Stimulated activated CD4-positive, alpha-beta T cell treated with anti-CD3 and anti-CD28 coated beads, Interleukin-2, amount 100 ng/mL, for 24 hours (primary cell): ENCODE measurements at regions not wholly inside any gene's neighbourhood (a gene's known extent, or its start where the extent isn't known, plus 50 kb on each side); places are given as distances from the start of the nearest gene placed in this dataset.

Experiments used
- DNase-seq, 2 donors: peaks; one replicate each; pipeline ENCODE4 v3.0.0-alpha.2; 2020

DNA sequence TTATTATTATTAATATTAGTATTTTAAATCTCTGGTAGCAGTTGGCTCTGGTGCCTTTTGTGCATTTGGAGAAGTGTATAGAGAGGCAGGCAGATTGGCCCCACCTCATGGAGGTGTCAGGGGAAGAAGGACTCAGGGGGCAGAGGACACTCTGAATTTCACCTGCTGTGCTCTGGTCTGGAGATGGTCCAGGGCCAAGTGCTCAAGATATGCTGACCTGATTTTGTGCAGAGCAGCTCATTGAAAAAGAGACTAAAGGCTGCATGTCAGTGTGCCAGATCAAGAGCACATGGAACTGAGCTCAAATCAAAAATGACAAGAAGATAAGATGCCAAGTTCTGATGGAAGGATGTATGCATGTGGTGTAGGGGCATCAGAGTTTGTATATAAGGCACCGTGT, 323.6 kb upstream of the TNP1 start:
- no peak for DNase-seq

DNA sequence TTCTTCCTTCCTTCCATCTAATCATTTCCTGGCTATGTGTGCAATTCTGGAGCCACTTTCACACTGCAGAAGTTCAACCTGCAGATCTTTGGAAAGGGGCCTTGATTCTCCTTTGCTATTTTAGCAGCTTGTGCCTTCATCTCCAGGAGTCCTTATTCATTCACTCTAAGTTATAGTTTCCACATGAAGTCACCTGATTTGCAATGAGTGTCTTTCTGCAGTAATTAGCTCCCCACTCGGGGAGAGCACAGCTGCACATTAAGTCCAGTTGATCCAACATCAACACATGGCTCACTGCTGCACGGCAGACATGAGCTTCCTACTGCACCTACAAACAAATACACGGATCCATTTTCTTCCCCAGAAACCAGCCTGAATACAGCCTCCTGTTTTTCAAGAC, 323.1 kb upstream of the TNP1 start:
- no peak for DNase-seq

DNA sequence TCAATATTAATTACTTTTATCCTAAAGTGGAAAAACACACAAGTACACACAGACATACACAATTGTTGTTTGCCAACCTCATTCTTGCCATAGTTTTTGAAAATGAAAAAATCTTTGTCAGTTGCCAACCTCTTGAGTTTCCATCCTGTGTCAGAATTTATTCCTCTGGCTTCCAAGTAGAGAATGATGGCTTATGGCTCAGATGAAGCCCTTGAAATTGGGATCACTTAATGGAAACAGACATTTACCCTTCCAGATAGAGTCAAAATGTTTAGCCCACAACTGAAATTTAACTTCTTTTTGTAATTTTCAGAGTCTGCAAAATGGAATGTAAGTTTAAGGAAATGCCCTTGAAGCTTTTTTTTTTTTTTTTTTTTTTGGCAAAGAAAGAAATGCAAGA, 321.6 kb upstream of the TNP1 start:
- DNase-seq, result no peak

DNA sequence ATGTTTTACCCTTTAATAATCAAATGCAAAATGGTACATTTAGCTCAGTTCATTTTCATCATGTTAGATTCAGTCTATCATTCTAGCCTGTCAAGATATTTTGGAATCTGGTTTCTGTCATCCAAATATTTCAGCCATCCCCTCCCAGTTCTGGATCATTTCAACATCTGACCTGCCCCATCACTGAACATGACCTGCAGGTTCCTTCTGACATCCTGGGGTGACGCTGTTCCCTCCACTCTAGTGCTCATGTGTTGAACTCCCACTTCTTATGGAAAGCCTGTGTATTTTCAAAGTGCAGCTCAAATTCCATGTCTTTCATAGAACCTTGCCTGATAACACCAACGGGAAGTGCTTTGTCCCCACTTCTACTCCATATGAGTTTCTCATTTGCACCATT, 320.0 kb upstream of the TNP1 start:
- no peak for DNase-seq

DNA sequence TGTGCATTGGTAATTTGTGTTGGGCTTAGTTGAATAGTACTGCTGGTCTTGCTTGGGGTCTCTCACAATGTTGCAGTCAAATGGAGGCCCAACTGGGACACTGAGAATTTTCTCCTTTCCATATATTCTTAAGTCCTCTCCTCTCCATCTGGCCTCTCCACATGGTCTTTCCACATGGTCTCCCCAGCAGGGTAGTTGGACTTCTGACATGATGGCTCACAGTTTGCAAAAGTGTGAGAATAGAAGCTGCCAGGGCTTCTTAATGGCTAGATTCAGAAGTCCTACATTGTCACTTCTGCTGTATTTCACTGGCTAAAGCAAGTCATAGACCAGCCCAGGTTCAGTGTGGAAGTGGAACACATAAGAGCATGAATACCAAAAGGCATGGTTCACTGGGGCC, 318.5 kb upstream of the TNP1 start:
- DNase-seq, result no peak

DNA sequence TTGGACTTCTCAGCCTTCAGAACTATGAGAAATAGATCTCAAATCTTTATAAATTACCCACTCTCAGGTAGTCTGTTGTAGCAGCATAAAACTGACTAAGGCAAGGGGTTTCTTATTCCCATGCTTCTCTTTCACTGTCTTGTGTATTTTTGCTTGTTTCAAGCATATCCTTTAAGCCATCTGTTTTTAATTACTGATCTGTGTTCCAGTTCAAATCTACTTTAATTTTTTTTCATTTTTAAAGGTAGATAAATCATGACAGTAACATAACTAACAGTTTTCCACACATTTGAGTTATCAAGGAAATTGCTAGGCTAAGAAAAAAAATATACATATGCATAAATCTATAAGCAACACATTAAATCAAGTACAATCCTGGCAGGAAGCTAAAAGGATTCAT, 317.9 kb upstream of the TNP1 start:
- DNase-seq, result no peak

DNA sequence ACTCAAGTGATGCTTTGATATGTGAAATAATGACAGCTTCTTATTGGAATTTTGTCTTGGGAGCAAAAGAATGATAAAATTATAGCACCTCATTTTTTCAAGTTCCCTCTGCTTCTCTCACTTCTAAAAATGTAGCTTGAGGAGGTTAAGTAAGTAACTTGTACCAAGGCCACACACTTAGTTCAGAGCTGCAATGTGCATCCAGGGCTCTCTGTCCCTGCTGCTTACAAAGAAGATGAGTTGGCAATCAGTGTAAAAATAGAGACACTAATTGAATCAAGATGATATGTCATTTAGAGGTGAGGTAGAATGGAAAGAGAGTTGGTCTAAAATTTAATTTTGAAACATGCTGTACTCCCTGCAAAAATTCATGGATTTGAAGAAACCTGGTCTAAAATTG, 312.0 kb upstream of the TNP1 start:
- no peak for DNase-seq

DNA sequence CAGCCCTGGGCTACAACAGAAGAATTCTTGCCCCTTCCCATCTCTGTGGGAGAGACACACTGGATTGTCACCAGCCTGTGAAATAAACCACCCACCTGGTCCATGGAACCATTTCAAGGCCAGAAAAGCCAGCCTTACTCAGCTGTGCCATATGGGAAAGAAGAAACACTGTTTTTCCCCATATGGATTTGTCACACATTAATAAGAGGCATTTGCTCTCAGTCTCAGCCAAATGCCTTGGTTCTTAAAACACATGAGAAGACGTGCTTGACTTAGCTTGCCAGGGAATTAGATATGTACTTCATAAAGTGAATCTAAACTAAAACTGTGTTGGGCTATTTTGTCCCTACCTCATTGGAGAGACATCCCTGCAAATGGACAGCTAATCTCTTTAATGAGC, 308.6 kb upstream of the TNP1 start:
- no peak for DNase-seq

DNA sequence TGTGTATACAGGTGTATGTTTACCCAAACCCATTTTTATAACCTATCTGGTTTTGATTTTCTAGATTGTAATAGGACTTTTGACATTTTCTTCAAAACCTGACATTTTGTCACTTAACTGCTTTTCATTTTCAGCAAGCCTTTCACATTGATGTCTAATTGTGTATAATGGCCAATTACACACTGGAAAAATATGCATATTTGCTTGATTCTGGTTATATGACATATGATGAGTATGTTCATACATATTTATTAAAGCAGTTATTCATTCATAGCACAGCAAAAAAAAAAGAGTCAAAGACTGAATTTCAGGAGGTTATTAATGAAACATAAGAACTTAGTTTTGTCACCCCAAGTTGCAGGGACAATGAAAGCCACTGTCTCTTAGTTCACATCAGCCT, 307.7 kb upstream of the TNP1 start:
- no peak for DNase-seq

DNA sequence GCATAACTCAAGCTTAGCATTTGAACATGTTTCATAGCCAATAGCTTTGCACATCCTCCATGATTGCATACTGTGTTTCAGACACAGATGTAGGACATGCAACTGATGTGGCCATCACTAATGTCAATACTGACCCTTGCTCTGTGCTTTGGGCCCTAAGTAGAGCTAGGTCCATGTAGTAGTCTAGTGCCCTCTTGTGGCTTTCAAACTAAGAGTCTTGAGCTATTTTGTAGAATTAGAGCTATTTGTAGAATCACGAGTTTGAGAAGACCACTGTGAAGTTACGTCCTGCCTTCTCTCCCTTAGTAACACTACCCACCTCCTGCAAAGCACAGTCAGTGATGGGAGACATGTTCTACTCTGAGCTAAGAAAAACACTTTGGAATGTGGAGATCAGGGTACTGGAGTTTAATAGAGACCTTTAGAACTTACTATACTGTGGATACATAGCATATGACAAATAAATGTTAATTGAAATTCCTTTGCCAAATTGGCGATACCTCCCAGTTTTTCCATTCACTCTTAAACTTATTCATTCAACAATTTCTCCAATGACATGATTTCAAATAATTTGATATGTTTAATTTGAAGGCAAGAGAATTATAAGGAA, 306.5 kb upstream of the TNP1 start:
- no peak for DNase-seq

DNA sequence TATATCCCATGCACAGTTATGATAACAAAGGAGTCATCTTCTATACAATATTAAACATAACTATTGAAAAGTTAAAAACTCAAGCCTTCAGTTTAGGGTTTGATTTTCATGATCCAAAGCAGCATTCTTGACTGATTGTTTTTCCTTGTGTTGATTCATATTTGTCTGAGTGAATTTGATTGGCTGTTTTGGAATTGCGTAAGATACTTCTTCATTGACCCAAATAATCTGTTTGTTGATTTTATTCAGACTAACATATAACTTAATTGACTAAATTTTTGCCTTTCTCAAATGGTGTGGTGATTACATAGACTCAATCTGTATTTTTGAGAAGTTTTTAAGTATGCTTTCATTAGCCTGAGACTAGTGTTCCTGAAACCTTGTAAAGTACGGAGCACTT, 305.7 kb upstream of the TNP1 start:
- no peak for DNase-seq

DNA sequence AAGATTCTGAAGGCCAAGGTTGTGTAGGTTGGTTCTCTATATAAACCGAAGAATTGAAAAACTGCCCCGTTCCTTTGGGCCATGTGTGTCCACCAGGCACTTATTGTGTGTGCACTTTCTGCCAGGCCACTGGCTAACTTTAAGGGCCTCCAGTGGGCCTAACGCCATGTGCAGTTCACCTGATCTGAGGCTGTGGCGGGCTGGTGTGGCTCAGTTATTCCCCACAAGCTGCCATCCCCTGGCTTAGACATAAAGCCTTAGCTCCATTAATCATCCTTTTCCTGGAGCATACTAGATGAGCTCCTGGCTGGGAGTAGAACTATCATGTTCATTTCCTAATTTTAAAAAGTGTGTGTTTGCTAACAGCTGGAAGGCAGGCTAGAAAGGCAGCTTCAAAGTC, 304.1 kb upstream of the TNP1 start:
- DNase-seq, result no peak

DNA sequence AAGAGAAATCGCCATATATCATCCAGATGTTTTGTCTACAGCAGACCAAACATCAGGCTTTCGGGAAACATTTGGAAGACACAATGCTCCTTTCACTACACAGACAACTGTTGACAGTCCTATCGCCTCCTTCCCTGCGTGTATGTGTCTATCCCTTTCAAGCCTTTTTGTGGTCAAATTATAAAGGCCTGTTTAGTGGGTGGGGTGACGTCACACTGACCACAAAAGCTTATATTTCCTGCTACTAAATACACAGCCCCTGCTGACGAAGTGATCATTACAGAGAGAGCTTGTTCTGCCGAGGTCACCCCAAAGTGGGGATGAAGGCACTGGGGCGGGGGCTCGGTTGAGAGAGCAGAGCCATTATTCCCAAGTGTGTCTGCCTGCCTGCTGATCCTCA, 302.7 kb upstream of the TNP1 start:
- peak in 1 of 2 donors; percentile 27 for DNase-seq

DNA sequence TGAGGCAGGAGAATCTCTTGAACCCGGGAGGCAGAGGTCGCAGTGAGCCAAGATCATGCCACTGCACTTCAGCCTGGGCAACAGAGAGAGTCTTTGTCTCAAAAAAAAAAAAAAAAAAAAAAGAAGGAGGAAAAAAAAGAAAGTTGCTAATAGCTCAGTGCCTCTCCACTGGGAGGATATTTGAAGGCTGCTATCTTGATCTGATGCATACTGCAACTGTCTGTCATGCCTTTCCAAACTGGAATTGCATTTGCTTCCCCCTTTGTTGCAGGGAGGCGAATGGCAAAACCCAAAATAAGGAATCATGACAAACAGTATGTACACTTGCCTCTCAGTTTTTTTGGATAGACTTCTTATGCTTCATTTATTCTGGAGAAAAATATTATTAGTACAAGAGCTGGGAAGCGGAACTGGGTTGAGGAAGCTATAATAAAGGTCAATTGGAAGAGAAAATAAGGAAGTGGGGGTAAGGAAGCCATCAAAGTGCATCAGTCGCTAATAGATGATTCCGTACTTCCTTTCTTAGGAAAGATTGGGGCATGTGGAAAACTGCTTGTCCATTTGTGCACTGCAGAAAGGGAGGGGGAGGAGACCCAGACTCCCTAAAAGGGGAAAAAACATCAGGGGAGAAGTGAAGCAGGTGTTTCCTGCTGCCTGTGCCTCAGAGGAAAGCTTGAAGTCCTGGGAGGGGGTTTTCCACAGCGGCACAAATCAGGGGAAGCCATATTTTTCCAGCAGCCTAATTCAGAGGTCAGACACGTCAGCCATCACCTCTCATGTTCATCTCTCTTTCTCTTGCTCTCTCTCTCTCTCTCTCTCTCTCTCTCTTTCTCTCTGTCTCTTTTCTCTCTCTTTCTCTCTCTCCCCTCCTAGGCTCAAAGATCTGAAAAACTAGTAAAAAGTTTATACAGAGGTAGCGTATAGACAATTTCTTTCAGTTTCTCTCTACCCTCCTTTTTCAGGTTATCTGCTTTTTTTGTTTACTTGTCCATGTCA, 301.4 kb upstream of the TNP1 start:
- no peak for DNase-seq

DNA sequence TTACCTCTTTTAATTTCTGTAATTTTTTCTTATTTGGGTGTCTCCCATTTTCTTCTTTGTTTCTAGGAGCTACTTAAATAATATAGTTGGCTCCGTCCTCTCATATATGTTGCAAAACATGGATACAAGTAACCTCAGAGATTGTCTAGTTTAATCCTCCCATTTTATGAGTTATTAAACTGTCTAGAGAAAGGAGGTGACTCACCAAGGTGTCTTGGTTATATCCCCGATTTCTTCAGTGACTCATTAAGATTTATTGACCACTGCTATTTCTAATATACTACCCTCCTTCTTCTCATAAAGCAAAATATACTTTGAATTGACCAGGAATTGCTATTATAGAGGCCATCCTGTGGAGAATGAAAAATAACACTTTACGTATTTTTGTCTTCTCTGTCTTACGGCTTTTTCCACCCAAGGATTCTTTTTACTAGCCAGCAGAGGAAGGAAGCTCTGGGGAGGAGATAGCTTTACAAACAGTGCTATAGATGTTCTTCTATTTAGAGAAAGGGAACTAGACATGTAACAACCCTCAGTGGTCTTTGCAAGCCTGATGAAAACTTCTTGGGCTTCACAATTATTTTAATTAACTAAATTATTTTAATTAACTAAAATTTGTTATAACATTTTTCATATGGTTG, 300.4 kb upstream of the TNP1 start:
- no peak for DNase-seq

DNA sequence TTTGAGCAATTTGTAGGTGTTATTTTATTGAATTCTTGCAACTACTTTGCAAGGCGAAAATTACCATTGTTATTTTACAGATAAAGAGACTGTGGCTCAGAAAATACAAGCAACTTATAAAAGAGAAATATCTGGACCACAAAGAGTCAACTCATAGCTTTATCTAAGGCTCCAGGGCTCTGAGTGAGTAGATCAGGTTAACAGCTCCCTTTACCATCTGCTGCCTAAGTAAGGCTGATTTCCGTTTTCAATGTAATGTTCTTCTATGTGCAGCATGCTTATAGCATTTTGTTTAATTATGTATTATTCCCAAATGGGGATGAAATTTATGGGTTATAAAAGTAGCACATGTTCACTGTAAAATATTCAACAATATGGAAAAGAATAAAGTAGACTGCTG, 299.1 kb upstream of the TNP1 start:
- DNase-seq, result no peak

DNA sequence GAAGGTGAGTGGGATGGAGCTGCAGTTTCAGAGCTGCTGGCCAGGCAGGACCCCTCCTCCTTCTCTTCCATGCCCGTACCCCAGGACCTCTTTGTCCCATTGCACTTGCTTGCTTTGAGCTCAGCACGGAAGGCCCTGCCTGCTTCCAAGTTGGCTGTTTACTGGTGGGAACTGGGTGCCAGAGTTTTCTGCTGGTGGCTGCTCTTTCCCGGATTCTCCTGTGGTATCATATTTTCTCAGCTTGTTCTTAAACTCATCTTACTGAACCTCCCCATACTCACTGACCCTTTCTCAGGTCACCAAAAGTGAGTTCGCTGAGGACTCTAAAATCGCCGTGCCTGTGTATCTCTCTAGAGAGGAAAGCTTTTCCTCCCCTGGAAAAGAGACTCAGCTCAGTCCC, 297.7 kb upstream of the TNP1 start:
- DNase-seq, result no peak

DNA sequence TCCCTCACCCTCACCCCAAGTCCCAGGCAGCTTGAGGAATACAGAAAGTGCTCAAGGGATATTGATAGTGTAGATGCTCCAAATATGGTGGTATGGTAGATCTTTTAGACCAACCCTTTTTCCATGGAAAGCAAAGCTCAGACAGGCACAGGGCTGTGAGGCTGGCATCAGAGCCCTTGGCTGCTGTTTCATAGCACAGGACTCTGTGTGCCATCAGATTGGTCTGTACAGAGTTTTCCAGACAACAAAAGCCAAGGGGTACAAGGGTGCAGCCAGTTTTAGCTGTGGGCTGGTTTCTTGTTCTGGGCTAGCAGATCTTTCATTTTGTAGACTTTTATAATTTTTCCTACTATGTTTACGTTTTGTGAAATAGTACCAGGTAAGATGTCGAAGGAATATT, 296.9 kb upstream of the TNP1 start:
- DNase-seq, result no peak

DNA sequence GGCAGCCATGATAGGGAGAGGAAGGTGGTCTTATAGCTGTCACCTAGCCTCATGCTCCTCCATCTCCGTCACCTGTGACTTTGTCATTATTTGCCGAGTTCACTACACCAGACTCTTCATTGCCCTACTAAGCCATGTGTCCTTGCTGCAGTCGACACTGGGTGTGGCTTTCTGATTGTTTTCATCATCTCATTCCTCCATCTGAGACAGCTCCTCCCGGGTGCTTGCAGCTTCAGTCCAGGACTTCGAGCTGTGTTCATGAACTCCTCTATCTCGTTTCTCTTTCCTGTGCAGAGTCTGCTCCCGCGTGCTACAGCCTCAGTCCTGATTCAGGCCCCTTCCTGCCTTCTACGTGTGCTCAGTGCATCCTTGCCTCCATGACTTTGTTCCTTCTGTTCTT, 295.1 kb upstream of the TNP1 start:
- DNase-seq, result no peak

DNA sequence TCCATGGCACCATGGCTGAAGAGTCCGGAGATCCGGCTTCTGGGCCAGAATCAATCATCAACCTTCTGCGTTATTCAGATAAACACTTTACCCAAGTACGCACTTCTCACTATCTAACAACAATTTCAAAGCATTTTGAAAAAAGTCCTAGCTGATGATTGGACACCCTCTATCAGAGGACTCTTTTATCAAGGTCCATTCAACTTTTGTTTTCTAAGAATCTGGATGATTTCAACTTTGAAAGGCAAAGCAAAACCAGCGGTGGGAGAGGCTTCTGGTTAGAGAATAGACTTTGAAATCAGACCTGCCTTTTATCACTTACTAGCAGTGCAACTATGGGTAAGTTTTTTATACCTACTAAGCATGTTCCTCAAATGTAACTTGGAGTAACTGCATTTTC, 293.6 kb upstream of the TNP1 start:
- DNase-seq, result no peak

DNA sequence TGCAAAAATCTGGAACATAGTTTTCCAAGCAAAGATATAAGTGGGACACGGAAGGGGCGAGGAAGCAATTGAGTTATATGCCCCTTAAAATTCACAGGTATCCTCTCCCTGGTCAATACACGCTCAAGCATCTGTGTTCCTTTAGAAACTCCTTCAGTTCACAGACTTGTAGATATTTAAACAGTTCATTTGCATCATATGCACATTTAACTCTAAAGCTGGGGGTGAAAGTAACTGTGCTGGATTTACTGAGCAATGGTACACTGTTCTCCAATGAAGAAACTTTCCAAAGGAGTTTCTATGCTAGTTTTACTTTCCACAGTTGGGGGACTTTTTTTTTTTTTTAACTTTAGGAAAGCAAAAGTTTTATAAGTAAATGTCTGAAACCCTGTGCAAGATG, 293.0 kb upstream of the TNP1 start:
- DNase-seq, result no peak

DNA sequence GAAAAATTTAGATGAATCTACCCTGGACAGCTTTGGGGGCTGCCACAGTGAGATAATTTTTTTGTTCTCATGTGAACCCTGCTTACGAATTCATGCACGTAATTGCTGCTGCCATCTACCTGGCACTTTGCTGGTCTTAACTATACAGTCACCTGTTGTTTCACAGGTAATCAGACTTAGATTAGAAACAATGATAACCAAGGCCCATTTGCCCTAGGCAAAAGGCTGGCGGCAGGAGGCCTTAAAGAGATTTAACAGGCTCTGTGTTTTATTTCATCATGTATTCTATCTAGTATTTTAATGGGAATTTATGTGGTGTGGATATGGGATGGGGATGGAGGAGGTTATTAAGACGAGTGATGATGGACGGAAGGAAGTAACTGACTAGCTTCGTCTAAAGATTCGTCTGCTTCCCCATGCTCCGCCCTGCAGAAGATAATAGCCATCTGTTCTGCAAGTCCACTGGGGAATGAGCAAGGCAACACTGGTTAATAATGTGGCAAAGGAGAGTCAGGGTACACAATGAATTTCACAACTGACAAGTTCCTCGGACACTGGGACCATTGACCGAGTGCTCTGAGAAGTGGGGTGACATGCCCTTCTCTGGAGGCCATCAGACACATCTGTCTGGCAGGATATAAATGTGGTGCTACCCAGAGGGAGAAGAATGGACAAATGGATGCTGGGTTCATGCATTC, 291.8 kb upstream of the TNP1 start:
- no peak for DNase-seq

DNA sequence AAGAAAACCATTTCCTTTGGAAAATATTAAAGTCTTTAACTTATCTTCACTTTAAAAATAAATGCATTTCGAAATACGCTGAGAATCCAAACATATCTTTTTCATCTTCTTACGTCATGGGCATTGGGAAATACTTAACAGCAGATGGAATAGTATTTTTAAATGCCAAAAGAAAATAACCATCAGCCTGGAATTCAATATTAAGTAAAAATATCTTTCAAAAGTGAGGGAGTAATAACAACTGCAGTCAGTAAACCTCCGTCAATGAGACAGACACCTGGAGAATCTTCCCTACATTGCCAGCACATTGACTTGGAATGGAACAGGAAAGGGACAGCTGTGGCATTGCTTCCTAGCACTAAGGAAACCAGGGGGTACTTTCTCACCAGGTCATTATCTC, 290.4 kb upstream of the TNP1 start:
- DNase-seq, result no peak
